Iris pigment epithelial cell (primary cell): ENCODE measurements at regions not wholly inside any gene's neighbourhood (a gene's known extent, or its start where the extent isn't known, plus 50 kb on each side); places are given as distances from the start of the nearest gene placed in this dataset.
"Not testable (repeated sequence)": the region's sequence is repeated elsewhere in the genome, so short reads cannot be mapped to it uniquely, and the experiment has no call there.

ENCODE experiments used
- DNase-seq: peaks from one replicate; pipeline ENCODE4 v3.0.0-alpha.2; 2011; ENCODE audit warnings: low read depth

DNA sequence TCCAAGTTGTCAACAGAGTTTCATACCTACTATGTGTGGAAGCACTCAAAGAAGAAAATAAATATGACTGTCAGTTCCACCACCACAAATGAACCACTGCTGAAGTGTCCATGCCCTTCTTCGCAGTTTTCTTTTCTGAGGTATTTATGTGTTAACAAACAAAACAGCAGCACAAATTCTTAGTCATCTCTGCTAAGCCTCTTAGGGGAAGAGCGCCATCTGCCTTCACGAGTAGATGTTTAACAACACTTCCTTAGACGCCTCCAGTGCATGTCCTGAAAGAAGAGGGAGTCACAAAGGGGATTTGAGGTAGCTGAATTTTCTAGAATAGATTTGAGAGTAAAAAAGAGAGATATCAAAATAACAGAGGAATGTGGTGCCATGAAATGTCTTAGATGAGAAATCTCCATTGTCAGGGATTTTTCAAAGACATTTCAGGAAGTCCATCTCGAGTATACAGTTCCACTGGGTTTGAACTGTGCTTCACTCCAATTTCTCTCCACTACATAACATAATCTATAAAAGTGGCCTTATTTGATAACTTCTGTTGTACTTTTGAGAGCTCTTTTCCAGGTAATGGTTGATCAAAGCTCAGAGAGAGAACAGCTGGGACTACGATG, 775.3 kb upstream of the POM121L12 start:
- DNase-seq = no peak

DNA sequence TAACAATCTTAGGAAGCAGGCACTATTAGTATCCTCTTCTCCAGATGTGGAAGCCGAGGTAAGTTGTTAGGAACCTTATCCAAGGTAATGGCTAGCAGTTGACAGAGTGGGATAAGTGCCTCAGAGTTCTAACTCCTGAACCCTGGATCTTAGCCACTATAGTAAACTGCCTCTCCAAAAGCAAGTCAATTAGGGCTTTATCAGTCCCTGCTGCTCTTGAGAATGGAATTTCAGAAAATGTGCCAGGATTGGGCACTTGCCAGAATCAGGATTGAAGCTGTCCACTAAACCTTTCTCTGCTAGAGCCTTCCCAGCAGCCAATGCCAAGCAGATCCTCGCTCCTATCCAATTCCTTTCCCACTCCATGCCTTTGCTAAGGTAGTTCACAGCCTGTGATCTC, 777.5 kb upstream of the POM121L12 start:
- DNase-seq = no peak

DNA sequence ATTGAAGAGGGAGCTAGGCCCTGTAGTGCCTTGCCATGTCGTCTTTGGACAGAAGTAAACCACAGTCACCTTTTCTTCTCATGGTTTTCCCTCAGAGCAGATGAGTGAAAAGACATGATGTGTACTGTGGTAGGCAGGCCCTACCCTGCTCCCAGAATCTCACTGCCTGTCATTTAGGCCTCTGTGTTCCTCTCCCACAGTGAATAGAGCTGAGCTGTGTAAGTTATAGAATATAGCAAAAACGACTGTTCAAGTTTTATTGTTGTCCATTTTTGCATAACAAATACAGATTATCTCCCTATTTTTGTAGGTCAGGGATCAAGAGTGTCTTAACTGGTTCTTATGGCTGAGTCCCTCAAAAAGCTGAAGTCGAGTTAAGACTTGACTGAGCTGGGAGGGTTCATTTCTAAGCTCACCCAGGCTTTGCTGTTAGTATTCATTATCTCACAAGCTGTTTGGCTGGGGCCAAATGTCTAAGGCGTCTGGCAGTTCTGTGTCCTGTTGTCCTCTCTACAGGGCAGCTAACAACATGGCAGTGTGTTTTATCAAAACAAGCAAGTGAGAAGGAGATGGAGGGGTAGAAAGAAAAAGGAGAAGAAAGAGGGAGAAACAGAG, 780.9 kb upstream of the POM121L12 start:
- no peak for DNase-seq

DNA sequence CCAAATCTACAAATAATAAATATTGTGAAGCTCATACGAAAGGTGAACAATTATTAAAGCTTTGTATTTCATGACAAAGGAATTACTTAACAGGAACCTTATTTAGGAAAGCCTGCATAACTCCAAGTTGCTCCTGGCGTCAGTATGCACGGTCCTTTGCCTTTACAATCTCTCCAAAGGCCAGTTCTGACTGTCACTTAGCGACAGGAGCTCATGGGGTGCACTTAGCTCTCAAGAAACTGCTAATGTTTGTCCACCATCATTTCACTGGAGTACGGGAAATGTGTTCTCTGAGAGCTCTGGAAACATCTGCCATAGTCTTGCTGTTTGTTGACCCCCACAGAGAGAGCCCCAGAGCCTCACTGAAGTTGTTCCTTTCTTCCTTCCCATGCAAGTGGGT, 781.5 kb upstream of the POM121L12 start:
- no peak for DNase-seq

DNA sequence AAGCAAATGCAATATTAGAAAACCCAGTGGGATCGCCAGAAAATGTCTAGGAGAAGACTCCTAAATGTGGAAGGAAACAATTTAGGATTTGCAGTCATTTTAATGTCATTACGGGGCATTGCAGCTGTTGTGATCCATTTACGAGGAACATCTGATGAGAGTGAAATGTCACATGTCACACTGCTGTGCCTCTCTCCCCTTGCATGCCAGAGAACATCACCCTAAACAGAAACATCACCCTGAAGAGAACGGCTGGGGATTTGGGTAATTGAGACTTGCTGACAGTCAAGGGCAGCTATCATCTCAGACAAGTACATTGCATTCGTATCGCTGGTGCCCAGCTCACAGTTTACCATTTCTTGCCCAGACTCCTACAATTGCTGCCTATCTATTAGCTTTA, 785.7 kb upstream of the POM121L12 start:
- no peak for DNase-seq

DNA sequence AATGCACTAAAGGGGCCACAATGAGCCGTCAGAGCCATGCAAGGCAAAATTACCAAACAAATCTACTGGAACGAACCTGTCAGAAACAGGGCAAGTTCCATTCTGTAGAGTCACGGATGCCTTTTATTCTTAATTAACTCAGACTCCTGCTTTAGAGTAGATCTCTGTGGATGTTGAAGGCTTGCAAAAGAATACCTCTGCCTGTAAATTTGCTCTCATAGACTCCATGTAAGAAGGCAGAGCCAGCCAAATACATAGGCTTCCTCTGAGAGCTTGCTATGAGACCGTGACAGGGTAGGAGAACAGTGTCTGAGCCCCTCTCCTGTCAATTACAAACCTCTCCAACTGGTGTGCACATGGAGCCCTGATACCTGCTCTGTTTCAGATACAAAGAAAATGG, 787.9 kb upstream of the POM121L12 start:
- no peak for DNase-seq

DNA sequence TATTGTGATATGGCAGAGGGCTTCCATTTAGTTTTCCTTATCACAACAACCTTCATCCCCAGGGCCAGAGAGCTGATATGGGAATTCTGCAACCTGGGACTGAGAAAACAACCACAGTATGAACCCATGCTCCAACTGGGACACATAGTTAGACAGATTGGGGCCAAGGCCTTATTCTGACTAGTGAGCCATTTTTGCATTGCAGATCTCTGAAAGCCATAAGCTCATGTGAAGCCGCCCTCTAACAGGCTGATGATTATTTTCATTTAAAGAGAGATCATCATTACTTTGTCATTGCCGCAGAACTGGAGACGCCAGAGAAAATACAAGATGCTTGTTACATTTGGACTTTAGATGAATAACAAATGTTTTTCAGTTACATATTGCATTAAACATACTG, 791.7 kb upstream of the POM121L12 start:
- no peak for DNase-seq

DNA sequence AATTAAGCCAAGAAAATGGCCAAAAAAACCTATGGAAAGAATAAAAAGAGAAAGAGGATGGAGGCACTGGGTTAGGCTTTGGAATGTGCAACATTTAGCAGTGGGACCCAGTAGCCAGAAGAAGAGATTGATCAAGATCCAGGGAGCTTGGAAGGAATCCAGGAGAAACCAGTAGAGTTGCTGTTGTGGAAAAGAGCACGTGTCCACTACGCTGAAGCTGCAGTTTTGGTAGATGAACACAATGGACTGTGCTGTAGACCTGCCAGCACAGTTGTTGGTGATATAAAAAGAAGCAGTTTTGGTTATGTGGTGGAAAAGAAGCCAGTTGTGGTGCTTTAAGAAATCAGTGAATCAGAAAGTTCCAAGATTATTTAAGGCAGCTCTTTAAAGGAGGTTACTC, 802.2 kb upstream of the POM121L12 start:
- no peak for DNase-seq

DNA sequence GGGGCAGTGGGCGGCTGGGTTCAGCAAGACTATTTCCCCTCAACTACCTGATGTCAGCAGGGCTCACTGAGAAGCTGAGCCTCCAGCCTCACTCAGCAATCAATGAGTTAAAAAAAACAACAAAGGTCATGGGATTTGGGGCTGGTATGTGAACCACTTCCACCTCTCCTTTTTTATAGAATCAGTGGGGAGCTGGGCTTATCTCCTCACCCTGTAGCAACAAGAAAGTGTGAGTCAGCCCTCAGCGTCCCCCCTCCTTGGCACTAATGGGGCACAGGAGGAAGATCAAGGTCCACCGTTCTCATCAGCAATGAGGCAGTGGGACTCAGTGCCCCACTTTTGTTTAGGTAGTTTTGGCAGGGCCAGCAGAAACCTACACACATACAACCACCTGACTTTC, 823.5 kb upstream of the POM121L12 start:
- no peak for DNase-seq

DNA sequence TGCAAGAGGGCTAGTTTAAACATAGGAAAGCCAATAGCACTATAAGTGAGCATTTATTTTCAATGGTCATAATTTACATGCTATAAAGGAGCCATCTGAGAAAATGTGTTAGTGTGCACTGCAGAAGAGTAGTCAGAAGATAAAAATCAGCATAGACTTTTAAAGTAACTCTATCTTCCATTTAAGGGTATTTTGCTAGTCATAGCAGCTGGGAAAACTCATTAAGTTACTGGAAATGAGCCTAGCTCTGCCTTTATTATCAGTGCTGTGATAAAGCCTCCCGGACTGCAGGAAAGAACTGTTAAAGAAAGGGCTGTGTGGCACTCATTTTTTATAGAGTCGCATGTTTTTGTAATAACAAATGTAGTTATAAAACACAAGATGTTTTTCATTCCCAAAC, 825.8 kb upstream of the POM121L12 start:
- no peak for DNase-seq

DNA sequence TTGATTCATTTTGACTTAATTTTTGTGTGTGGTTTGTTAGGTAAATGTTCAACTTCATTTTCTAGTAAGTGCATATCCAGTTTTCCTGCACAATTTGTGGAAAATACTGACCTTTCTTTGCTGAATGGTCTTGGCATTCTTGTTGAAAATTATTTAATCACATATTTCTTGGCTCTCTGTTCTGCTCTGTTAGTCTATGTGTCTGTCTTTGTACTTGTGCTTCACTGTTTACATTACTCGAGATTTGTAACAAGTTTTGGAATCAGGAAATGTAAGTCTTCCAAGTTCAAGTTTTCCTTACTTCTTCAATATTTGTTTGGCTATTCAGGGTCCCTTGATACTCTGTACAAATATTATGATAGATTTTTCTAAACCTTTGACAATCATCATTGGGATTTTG, 838.2 kb upstream of the POM121L12 start:
- DNase-seq = no peak

DNA sequence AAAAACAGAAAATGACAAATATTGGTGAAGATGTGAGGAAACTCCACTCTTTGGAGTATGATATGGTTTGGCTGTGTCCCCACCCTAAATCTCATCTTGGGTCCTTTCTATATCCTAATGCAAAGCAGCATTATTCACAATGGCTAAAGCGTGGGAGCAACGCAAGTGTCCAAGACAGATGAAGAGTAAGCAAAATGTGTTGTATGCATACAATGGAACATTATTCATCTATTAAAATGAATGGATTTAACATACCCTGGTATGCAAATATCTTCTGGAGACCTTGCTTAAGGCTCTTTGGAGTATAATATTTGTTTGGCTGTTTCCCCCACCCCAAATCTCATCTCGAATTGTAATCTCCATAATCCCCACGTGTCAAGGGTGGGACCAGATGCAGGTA, 839.8 kb upstream of the POM121L12 start:
- DNase-seq = no peak

DNA sequence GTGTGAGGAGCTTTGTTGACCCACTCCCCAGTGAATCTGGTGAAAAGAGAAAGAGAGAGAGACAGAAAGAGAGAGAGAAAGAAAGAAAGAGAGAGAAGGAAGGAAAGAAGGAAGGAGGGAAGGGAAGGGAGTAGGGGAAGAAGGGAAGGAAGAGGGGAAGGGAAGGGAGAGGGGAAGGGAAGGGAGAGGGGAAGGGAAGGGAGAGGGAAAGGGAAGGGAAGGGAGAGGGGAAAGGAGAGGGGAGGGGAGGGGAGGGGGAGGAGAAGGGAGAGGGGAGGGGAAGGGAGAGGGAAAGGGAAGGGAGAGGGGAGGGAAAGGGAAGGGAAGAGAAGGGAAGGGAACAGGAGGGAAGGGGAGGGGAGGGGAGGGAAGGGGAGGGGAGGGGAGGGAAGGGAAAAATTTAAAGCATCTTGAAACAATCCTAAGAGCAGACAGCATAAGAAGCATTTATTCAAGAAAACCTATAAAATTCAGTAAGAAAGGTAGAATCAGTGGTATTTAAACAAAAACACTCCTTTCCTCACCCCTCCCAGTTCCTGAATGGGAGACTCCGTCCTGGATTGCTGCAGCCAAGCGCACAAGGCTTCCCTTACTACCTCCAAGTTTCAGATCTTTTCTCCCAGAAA, 846.2 kb upstream of the POM121L12 start:
- DNase-seq = no peak

DNA sequence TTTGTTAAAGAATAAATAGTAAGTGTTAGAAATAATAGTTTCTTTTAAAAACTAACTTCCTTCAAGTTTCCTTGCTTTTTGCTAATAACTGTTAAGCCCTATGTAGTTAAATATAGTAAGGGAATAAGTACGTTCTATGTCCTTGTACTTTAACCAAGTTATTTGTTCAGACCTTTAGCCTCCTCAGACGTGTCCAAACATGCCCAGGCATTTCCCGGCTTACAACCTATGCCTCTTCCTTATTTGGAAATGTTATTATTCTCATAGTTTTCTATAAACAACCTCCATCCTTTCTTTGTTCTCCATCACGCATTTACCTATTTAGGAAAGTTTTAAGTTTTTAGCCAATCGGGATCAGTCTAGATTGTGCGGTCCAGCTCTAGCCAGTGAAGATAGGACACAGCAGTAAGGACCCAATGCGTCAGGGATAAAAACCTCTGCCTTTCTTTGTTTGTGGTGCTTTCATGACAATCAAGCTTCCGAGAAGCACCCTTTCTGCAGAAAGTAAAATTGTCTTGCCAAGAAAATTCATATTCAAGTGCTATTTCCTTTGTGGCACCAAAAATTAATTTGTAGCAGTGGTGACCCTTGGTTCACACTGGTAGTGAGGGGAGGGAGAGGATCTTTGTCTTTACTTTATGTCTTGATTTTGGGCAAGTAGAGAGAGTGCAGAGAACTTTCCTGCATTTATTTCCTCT, 851.3 kb upstream of the POM121L12 start:
- DNase-seq = no peak

DNA sequence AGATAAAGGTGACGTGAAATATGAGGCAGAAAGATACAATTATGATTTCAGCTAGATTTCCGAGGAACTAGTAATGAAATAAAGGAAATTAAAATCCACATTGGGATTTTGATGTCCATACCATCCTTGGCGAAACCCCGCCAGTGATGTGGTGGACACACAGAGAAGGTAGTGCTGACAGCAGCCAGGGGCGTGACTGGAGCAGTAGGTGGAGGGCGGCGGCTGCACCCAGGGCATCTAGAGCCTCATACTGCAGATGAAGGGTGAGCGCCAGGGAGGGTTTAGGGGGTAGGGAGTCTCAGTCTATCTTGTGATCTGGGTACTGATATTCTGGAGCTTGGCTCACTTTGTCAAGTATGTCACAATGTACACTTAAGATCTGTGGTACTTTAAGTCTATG, 855.5 kb upstream of the POM121L12 start:
- no peak for DNase-seq

DNA sequence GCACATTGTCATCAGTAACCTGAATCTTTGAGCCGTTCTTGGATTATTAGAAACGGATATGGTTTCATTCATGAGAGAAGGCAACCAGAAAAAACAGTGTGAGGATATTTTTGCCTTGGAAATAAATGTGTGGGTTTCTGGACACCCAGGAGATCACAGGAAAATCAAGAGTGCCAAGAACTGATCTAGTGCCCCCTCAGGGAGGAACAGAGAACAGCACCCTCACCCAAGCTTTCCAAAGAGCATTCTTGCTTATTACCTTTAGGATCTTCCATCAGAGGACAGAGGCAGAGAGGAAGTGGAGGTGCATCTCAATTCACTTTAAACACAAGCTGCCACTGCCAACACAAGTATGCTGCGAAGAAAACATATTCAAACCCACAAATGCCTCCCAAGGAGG, 851.5 kb upstream of the COBL start:
- no peak for DNase-seq

DNA sequence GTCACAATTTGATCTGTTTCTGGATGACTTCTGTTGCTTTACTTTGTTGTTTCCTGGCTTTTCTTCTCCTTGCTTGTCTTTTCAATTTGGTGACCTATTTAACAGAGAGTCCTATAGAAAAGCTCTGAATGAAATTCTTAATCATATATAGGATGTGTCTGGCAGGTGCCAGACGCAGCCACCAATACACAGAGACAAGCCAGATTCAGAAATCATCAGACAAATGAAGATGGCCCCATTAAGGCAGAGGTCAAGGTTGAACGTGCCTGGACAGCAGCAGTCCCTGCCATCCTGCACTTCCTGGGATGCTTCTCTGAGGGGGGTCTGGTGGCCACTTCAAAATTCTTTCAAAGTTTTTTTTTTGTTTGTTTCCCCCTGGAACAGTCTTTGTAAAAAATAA, 846.7 kb upstream of the COBL start:
- DNase-seq = no peak

DNA sequence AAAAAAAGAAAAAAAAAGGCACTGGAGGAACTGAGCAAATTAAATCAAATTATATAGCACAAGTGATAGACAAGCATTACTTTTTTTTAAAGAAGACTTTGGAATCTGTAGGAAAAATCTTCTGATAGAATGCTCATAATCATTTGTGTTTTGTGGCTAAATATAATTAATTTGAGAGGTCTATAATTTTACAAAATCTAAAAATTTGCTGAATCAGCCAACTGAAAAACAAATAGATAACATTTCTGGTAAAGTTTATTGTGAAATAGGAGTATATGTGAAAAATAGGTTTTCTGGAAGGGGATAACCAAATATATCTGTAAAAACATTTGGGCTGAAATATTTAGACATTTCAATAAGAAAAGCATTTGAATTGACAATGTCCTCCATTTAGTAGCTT, 844.9 kb upstream of the COBL start:
- DNase-seq = no peak

DNA sequence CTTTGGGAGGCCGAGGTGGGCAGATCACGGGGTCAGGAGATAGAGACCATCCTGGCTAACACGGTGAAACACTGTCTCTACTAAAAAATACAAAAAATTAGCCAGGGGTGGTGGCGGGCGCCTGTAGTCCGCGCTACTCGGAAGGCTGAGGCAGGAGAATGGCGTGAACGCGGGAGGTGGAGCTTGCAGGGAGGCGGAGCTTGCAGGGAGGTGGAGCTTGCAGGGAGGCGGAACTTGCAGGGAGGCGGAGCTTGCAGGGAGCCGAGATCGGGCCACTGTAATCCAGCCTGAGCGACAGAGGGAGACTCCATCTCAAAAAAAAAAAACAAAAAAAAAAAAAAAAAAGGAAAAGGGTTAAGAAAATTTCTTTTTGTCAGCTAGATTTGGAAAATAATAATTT, 842.8 kb upstream of the COBL start:
- not testable (repeated sequence) for DNase-seq

DNA sequence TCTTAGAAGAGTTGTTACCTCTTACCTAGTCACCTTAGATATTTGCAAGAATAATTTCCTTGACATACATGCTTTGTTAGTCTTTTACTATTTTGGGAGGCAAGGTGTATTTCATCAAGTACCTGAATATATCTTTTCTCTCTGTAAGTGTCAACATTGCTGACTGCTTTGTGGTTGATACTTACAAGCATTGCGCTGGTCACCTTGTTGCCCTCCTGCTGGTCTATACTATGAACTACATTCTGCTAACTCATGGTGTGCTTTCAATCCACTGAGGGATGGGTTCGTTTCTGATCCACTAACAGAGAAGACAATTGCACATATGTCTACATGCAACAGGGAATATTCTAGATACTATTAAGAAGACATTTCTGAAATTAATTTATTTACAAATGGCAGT, 837.8 kb upstream of the COBL start:
- no peak for DNase-seq

DNA sequence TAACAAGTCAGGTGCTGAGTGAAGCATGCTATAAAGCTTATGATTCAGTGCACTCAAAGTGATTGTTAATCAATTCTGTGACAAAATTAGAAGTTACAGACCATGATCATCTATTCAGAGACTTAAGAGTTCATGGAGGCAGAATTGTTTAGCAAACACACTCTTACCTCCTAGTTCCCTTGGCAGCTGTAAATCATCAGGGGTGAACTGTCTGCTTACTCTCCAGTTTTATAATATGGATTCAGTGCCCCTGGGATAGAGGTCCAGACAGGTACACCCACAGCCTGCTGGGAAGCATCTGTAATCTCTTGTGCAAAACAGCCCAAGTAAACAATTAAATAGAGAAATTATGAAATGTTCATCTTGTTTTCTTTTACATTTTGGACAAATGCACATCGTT, 835.0 kb upstream of the COBL start:
- no peak for DNase-seq

DNA sequence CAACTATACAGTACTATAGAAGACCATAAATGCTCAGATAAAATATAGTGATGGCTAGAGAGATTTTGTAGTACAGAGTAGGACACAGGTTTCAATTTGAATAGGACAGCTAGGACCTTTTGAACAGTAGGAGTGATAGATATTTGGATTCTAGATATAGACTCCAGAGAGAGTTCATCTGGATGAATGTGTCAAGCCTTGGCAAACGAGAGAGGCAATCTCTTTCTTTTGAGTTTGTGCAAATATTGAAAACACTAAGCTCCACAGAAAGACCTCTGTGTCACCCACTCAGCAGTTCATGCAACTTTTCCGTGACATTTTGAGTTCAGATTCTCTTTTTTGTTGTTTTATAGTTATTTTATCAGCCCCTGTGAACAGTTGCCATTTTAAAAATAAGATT, 834.3 kb upstream of the COBL start:
- DNase-seq = no peak

DNA sequence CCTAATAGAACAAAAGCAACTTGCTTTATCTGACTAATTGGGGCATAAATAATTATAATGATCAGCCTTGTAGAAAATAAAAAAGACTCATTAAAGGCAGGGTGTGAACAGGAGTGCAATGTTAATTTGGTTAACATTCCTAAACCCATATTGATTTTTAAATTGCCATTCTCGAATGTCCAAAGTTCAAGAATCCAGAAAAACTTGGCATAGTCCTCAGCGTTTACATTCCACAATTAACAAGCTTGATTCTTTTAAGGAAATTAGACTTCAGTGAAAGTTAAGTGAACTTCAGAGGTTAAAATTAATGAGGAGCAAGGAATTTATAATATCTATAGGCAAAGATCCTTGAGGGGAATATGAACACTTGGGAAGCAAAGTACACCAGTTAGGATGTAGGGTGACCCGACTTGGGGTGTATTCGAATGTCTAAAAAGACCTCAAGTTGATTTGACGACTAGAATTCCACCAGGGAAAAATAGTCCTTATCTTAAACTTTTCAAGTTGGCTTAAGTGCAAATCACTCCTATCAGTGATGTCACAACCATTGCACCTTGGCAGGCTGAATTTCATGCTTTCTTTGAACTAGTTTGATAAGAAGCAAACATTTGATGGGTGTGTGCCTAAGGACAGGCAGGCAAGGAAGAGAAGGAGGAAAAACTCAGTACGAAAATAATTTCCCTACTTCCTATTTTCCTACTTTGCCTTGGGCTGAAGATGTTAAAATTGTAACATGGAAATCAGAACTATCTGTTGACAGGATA, 830.4 kb upstream of the COBL start:
- DNase-seq = no peak
